ENCODE measurements at regions not wholly inside any gene's neighbourhood (a gene's known extent, or its start where the extent isn't known, plus 50 kb on each side); places are given as distances from the start of the nearest gene placed in this dataset.
"Not testable (repeated sequence)": the region's sequence is repeated elsewhere in the genome, so short reads cannot be mapped to it uniquely, and the experiment has no call there.

GRCh38 chr14:28820677-28821076 lies 54.1 kb downstream of the FOXG1 start:
- no peaks in the 10 kb centered on the region for H3K27me3 ChIP-seq (ENCODE audit: control insufficient read depth, insufficient read depth, low read length)
- no peaks in the 10 kb centered on the region for H3K4me1 ChIP-seq (ENCODE audit: control insufficient read depth, insufficient read depth, low read length)
- H3K9ac ChIP-seq (ENCODE audit: low read depth, low read length), result no peak overlapping the region
- no peak overlapping the region for H3K4me3 ChIP-seq (ENCODE audit: low read length)
- peaks cover 5% of the 10 kb centered on the region for H3K9me3 ChIP-seq (replicated peaks; ENCODE audit: low read length)
- no peaks in the 10 kb centered on the region for H3K36me3 ChIP-seq (ENCODE audit: insufficient read depth, low read length)
- H3K4me2 ChIP-seq (ENCODE audit: low read length), result no peak overlapping the region

- no peak overlapping the region for H3K4me2 ChIP-seq (ENCODE audit: low read length)
- H3K4me3 ChIP-seq (ENCODE audit: low read length), result no peak overlapping the region
- H3K27me3 ChIP-seq (ENCODE audit: control insufficient read depth, insufficient read depth, low read length), result no peaks in the 10 kb centered on the region
- no peak overlapping the region for H3K9ac ChIP-seq (ENCODE audit: low read depth, low read length)
- no peaks in the 10 kb centered on the region for H3K4me1 ChIP-seq (ENCODE audit: control insufficient read depth, insufficient read depth, low read length)
- H3K36me3 ChIP-seq (ENCODE audit: insufficient read depth, low read length), result no peaks in the 10 kb centered on the region
- H3K9me3 ChIP-seq (replicated peaks; ENCODE audit: low read length), result peaks cover 5% of the 10 kb centered on the region
These were observed 55.4 kb downstream of the FOXG1 start for GRCh38 chr14:28821993-28822392.

GRCh38 chr14:28823245-28823644 lies 56.7 kb downstream of the FOXG1 start:
- H3K9ac ChIP-seq (ENCODE audit: low read depth, low read length), result no peak overlapping the region
- H3K9me3 ChIP-seq (replicated peaks; ENCODE audit: low read length), result peaks cover 5% of the 10 kb centered on the region
- H3K4me1 ChIP-seq (ENCODE audit: control insufficient read depth, insufficient read depth, low read length), result no peaks in the 10 kb centered on the region
- no peak overlapping the region for H3K4me3 ChIP-seq (ENCODE audit: low read length)
- no peak overlapping the region for H3K4me2 ChIP-seq (ENCODE audit: low read length)
- no peaks in the 10 kb centered on the region for H3K36me3 ChIP-seq (ENCODE audit: insufficient read depth, low read length)
- no peaks in the 10 kb centered on the region for H3K27me3 ChIP-seq (ENCODE audit: control insufficient read depth, insufficient read depth, low read length)

- Histone ChIP-seq H3K4me2 (ENCODE audit: low read length) (no peak overlapping the region), H3K27me3 (ENCODE audit: control insufficient read depth, insufficient read depth, low read length) (peaks cover 16% of the 10 kb centered on the region), H3K9me3 (replicated peaks; ENCODE audit: low read length) (no peaks in the 10 kb centered on the region), H3K36me3 (ENCODE audit: insufficient read depth, low read length) (no peaks in the 10 kb centered on the region), H3K4me1 (ENCODE audit: control insufficient read depth, insufficient read depth, low read length) (no peaks in the 10 kb centered on the region), H3K4me3 (ENCODE audit: low read length) (no peak overlapping the region), H3K9ac (ENCODE audit: low read depth, low read length) (no peak overlapping the region)
These were observed 63.5 kb downstream of the FOXG1 start for GRCh38 chr14:28830115-28830534.

- no peak overlapping the region for H3K4me3 ChIP-seq (ENCODE audit: low read length)
- no peaks in the 10 kb centered on the region for H3K4me1 ChIP-seq (ENCODE audit: control insufficient read depth, insufficient read depth, low read length)
These were observed 64.5 kb downstream of the FOXG1 start for GRCh38 chr14:28831126-28831525.

GRCh38 chr14:28842569-28842968 lies 76.0 kb downstream of the FOXG1 start:
- H3K9me3 ChIP-seq (replicated peaks; ENCODE audit: low read length); H3K4me3 ChIP-seq (ENCODE audit: low read length); H3K4me2 ChIP-seq (ENCODE audit: low read length); H3K4me1 ChIP-seq (ENCODE audit: control insufficient read depth, insufficient read depth, low read length); H3K36me3 ChIP-seq (ENCODE audit: insufficient read depth, low read length); H3K9ac ChIP-seq (ENCODE audit: low read depth, low read length); H3K27me3 ChIP-seq (ENCODE audit: control insufficient read depth, insufficient read depth, low read length): not testable (repeated sequence)

More at GRCh38 chr14:28831126-28831525, 64.5 kb downstream of the FOXG1 start:
- no peak overlapping the region for H3K9ac ChIP-seq (ENCODE audit: low read depth, low read length)
- H3K9me3 ChIP-seq (replicated peaks; ENCODE audit: low read length), result no peaks in the 10 kb centered on the region
- H3K27me3 ChIP-seq (ENCODE audit: control insufficient read depth, insufficient read depth, low read length), result peaks cover 19% of the 10 kb centered on the region
- H3K36me3 ChIP-seq (ENCODE audit: insufficient read depth, low read length), result no peaks in the 10 kb centered on the region
- H3K4me2 ChIP-seq (ENCODE audit: low read length), result no peak overlapping the region

- no peaks in the 10 kb centered on the region for H3K9me3 ChIP-seq (replicated peaks; ENCODE audit: low read length)
- no peak overlapping the region for H3K4me2 ChIP-seq (ENCODE audit: low read length)
- H3K4me1 ChIP-seq (ENCODE audit: control insufficient read depth, insufficient read depth, low read length), result no peaks in the 10 kb centered on the region
- no peaks in the 10 kb centered on the region for H3K27me3 ChIP-seq (ENCODE audit: control insufficient read depth, insufficient read depth, low read length)
- H3K36me3 ChIP-seq (ENCODE audit: insufficient read depth, low read length), result no peaks in the 10 kb centered on the region
- H3K9ac ChIP-seq (ENCODE audit: low read depth, low read length), result no peak overlapping the region
- H3K4me3 ChIP-seq (ENCODE audit: low read length), result no peak overlapping the region
These were observed 101.0 kb downstream of the FOXG1 start for GRCh38 chr14:28867571-28867970.

GRCh38 chr14:28870033-28870564 lies 103.5 kb downstream of the FOXG1 start:
- peaks cover 4% of the 10 kb centered on the region for H3K27me3 ChIP-seq (ENCODE audit: control insufficient read depth, insufficient read depth, low read length)
- no peak overlapping the region for H3K4me3 ChIP-seq (ENCODE audit: low read length)
- no peak overlapping the region for H3K9ac ChIP-seq (ENCODE audit: low read depth, low read length)
- no peaks in the 10 kb centered on the region for H3K36me3 ChIP-seq (ENCODE audit: insufficient read depth, low read length)
- no peaks in the 10 kb centered on the region for H3K4me1 ChIP-seq (ENCODE audit: control insufficient read depth, insufficient read depth, low read length)
- H3K9me3 ChIP-seq (replicated peaks; ENCODE audit: low read length), result no peaks in the 10 kb centered on the region
- no peak overlapping the region for H3K4me2 ChIP-seq (ENCODE audit: low read length)

- H3K9ac ChIP-seq (ENCODE audit: low read depth, low read length), result no peak overlapping the region
- no peaks in the 10 kb centered on the region for H3K4me1 ChIP-seq (ENCODE audit: control insufficient read depth, insufficient read depth, low read length)
- no peak overlapping the region for H3K4me2 ChIP-seq (ENCODE audit: low read length)
- H3K36me3 ChIP-seq (ENCODE audit: insufficient read depth, low read length), result no peaks in the 10 kb centered on the region
- H3K9me3 ChIP-seq (replicated peaks; ENCODE audit: low read length), result no peaks in the 10 kb centered on the region
- H3K4me3 ChIP-seq (ENCODE audit: low read length), result no peak overlapping the region
- peaks cover 14% of the 10 kb centered on the region for H3K27me3 ChIP-seq (ENCODE audit: control insufficient read depth, insufficient read depth, low read length)
These were observed 109.5 kb downstream of the FOXG1 start for GRCh38 chr14:28875934-28876571.

- no peaks in the 10 kb centered on the region for H3K9me3 ChIP-seq (replicated peaks; ENCODE audit: low read length)
- H3K4me2 ChIP-seq (ENCODE audit: low read length), result no peak overlapping the region
- H3K27me3 ChIP-seq (ENCODE audit: control insufficient read depth, insufficient read depth, low read length), result peaks cover 14% of the 10 kb centered on the region
- no peaks in the 10 kb centered on the region for H3K36me3 ChIP-seq (ENCODE audit: insufficient read depth, low read length)
- no peaks in the 10 kb centered on the region for H3K4me1 ChIP-seq (ENCODE audit: control insufficient read depth, insufficient read depth, low read length)
- no peak overlapping the region for H3K9ac ChIP-seq (ENCODE audit: low read depth, low read length)
- no peak overlapping the region for H3K4me3 ChIP-seq (ENCODE audit: low read length)
These were observed 110.0 kb downstream of the FOXG1 start for GRCh38 chr14:28876572-28876945.

- no peaks in the 10 kb centered on the region for H3K4me1 ChIP-seq (ENCODE audit: control insufficient read depth, insufficient read depth, low read length)
- H3K9me3 ChIP-seq (replicated peaks; ENCODE audit: low read length), result no peaks in the 10 kb centered on the region
These were observed 111.3 kb downstream of the FOXG1 start for GRCh38 chr14:28877923-28878322.

GRCh38 chr14:28879573-28879996 lies 113.0 kb downstream of the FOXG1 start:
- H3K9me3 ChIP-seq (replicated peaks; ENCODE audit: low read length), result no peaks in the 10 kb centered on the region
- H3K4me1 ChIP-seq (ENCODE audit: control insufficient read depth, insufficient read depth, low read length), result no peaks in the 10 kb centered on the region
- no peak overlapping the region for H3K4me3 ChIP-seq (ENCODE audit: low read length)
- H3K4me2 ChIP-seq (ENCODE audit: low read length), result no peak overlapping the region
- H3K36me3 ChIP-seq (ENCODE audit: insufficient read depth, low read length), result no peaks in the 10 kb centered on the region
- H3K9ac ChIP-seq (ENCODE audit: low read depth, low read length), result no peak overlapping the region
- peaks cover 18% of the 10 kb centered on the region for H3K27me3 ChIP-seq (ENCODE audit: control insufficient read depth, insufficient read depth, low read length)

More at GRCh38 chr14:28877923-28878322, 111.3 kb downstream of the FOXG1 start:
- Histone ChIP-seq H3K27me3 (ENCODE audit: control insufficient read depth, insufficient read depth, low read length) (peaks cover 17% of the 10 kb centered on the region), H3K4me2 (ENCODE audit: low read length) (no peak overlapping the region), H3K9ac (ENCODE audit: low read depth, low read length) (no peak overlapping the region), H3K4me3 (ENCODE audit: low read length) (no peak overlapping the region), H3K36me3 (ENCODE audit: insufficient read depth, low read length) (no peaks in the 10 kb centered on the region)
